Globus pallidus (tissue), 1 donor: ENCODE measurements at regions not wholly inside any gene's neighbourhood (a gene's known extent, or its start where the extent isn't known, plus 50 kb on each side); places are given as distances from the start of the nearest gene placed in this dataset.

Source experiments
- DNase-seq: peaks from one replicate; pipeline ENCODE4 v3.0.0-alpha.2; 2015; ENCODE audit warnings: low spot score

GRCh38 chr13:37364007-37364406 lies 234.6 kb downstream of the POSTN start:
- no peak for DNase-seq

- DNase-seq = no peak
These were observed 237.0 kb downstream of the POSTN start for GRCh38 chr13:37361608-37362007.

- no peak for DNase-seq
These were observed 238.0 kb downstream of the POSTN start for GRCh38 chr13:37360556-37360955.

- no peak for DNase-seq
These were observed 241.0 kb downstream of the POSTN start for GRCh38 chr13:37357548-37357947.

- no peak for DNase-seq
These were observed 244.7 kb downstream of the POSTN start for GRCh38 chr13:37353911-37354310.

GRCh38 chr13:37351211-37351610 lies 245.7 kb upstream of the CSNK1A1L start:
- DNase-seq = no peak

- no peak for DNase-seq
These were observed 244.5 kb upstream of the CSNK1A1L start for GRCh38 chr13:37349916-37350315.

GRCh38 chr13:37348916-37349643 lies 243.6 kb upstream of the CSNK1A1L start:
- no peak for DNase-seq

- no peak for DNase-seq
These were observed 240.4 kb upstream of the CSNK1A1L start for GRCh38 chr13:37345869-37346268.

- DNase-seq = no peak
These were observed 239.9 kb upstream of the CSNK1A1L start for GRCh38 chr13:37345391-37345790.

- no peak for DNase-seq
These were observed 238.6 kb upstream of the CSNK1A1L start for GRCh38 chr13:37344056-37344455.

GRCh38 chr13:37342205-37342604 lies 236.7 kb upstream of the CSNK1A1L start:
- no peak for DNase-seq

GRCh38 chr13:37340901-37341670 lies 235.6 kb upstream of the CSNK1A1L start:
- DNase-seq = no peak

- no peak for DNase-seq
These were observed 233.9 kb upstream of the CSNK1A1L start for GRCh38 chr13:37339386-37339735.

- no peak for DNase-seq
These were observed 233.4 kb upstream of the CSNK1A1L start for GRCh38 chr13:37338726-37339385.

- no peak for DNase-seq
These were observed 220.9 kb upstream of the CSNK1A1L start for GRCh38 chr13:37326334-37326733.

- DNase-seq = no peak
These were observed 213.6 kb upstream of the CSNK1A1L start for GRCh38 chr13:37319031-37319443.

- no peak for DNase-seq
These were observed 211.5 kb upstream of the CSNK1A1L start for GRCh38 chr13:37316935-37317334.

- DNase-seq = no peak
These were observed 207.9 kb upstream of the CSNK1A1L start for GRCh38 chr13:37313372-37313771.

- DNase-seq = no peak
These were observed 201.5 kb upstream of the CSNK1A1L start for GRCh38 chr13:37306778-37307544.

GRCh38 chr13:37303606-37304005 lies 198.1 kb upstream of the CSNK1A1L start:
- DNase-seq = no peak

GRCh38 chr13:37302686-37303085 lies 197.2 kb upstream of the CSNK1A1L start:
- DNase-seq = no peak
